ENCODE measurements at regions not wholly inside any gene's neighbourhood (a gene's known extent, or its start where the extent isn't known, plus 50 kb on each side); places are given as distances from the start of the nearest gene placed in this dataset.

GRCh38 chr15:53210653-53211052 is 420.5 kb upstream of the ONECUT1 start:
- TF ChIP-seq GABPA (tag; conservative IDR thresholded peaks at IDR 0.05; ENCODE audit: low read depth) (no peak), PTTG1 (tag; IDR thresholded peaks at IDR 0.05; ENCODE audit: low read depth) (no peak), MYC (IDR thresholded peaks at IDR 0.05; ENCODE audit: low read depth, low read length) (no peak), MYC (CRISPR knock-in tag; IDR thresholded peaks at IDR 0.05; ENCODE audit: borderline replicate concordance, low read depth) (no peak)
